ENCODE measurements at regions not wholly inside any gene's neighbourhood (a gene's known extent, or its start where the extent isn't known, plus 50 kb on each side); places are given as distances from the start of the nearest gene placed in this dataset.

- no peak for TF ChIP-seq CTCF (IDR thresholded peaks at IDR 0.05)
- no peak for TF ChIP-seq POLR2A (IDR thresholded peaks at IDR 0.05)
These were observed 392.6 kb upstream of the SHH start for GRCh38 chr7:156204820-156205219.

Measured in esophagus squamous epithelium (tissue), 4 donors.